H1 (cell line): ENCODE measurements at regions not wholly inside any gene's neighbourhood (a gene's known extent, or its start where the extent isn't known, plus 50 kb on each side); places are given as distances from the start of the nearest gene placed in this dataset.

ENCODE experiments used
- CTCF ChIA-PET: fragments of 300-600 bp; sonication (Branson Sonifier 250); formaldehyde crosslinking; loops from one replicate; lab custom pipeline; 2021; ENCODE audit not compliant: partially characterized antibody; lab: Charles Lee
- POLR2A ChIA-PET: fragments of 300-600 bp; sonication (Branson Sonifier 250); formaldehyde crosslinking; loops from one replicate; lab custom pipeline; 2021; ENCODE audit warnings: inconsistent platforms; ENCODE audit not compliant: partially characterized antibody; lab: Charles Lee
- DNase-seq, 2 experiments: peaks; one replicate each; pipeline versions ENCODE4 v3.0.0 to v3.0.0-alpha.2; 2010 to 2022; ENCODE audit warnings: low spot score in 2 of 2, low read depth in 1 of 2, mixed read lengths in 1 of 2
- FAIRE-seq: peaks from 2 replicates; lab custom pipeline; 2011; peaks lifted over from hg19 to GRCh38; lab: Jason Lieb, UNC
- H2AFZ ChIP-seq: 2 replicates; pipeline ENCODE4 v1.8.1; 2012; ENCODE audit warnings: low read length, inconsistent platforms
- H2AK5ac ChIP-seq: 2 replicates; pipeline ENCODE4 v1.6.1; 2013; ENCODE audit warnings: low read depth, low read length
- H2BK120ac ChIP-seq: replicated peaks from 2 replicates; pipeline ENCODE3; 2013; ENCODE audit warnings: low read depth, low read length, inconsistent platforms
- H2BK12ac ChIP-seq: 2 replicates; pipeline ENCODE4 v1.6.1; 2013; ENCODE audit warnings: low read depth, low read length
- H2BK15ac ChIP-seq: 2 replicates; pipeline ENCODE4 v1.6.1; 2013; ENCODE audit warnings: low read length
- H2BK20ac ChIP-seq: 2 replicates; pipeline ENCODE4 v1.6.1; 2013; ENCODE audit warnings: low read length
- H2BK5ac ChIP-seq: 2 replicates; pipeline ENCODE4 v1.6.1; 2013; ENCODE audit warnings: low read depth, low read length
- H3K14ac ChIP-seq: 2 replicates; pipeline ENCODE4 v1.6.1; 2013; ENCODE audit warnings: inconsistent platforms; ENCODE audit not compliant: insufficient read length
- H3K18ac ChIP-seq: 2 replicates; pipeline ENCODE4 v1.6.1; 2013; ENCODE audit warnings: low read length; ENCODE audit errors: extremely low read depth
- H3K23ac ChIP-seq: 2 replicates; pipeline ENCODE4 v1.6.1; 2013; ENCODE audit warnings: inconsistent platforms; ENCODE audit not compliant: insufficient read length
- H3K23me2 ChIP-seq: 2 replicates; pipeline ENCODE4 v1.6.1; 2013; ENCODE audit warnings: low read depth, low read length
- H3K27ac ChIP-seq: 2 replicates; pipeline ENCODE4 v1.6.1; 2011; ENCODE audit warnings: low read depth, low read length, inconsistent platforms
- H3K27me3 ChIP-seq, 4 experiments: replicated peaks in 1 of 4; 1 replicate in 1 of 4; 2 replicates in 3 of 4; pipeline versions ENCODE4 v1.6.1 to v1.8.1; 2011 to 2013; ENCODE audit warnings: low read length in 3 of 4, mild to moderate bottlenecking in 3 of 4, inconsistent platforms in 2 of 4, mixed read lengths in 2 of 4, moderate library complexity in 1 of 4; ENCODE audit not compliant: control insufficient read depth in 3 of 4, insufficient read depth in 3 of 4; ENCODE audit errors: extremely low read depth in 1 of 4
- H3K36me3 ChIP-seq, 4 experiments: 2 replicates each; pipeline versions ENCODE4 v1.6.1 to v1.8.1; 2011 to 2013; ENCODE audit warnings: mild to moderate bottlenecking in 4 of 4, low read length in 3 of 4, moderate library complexity in 2 of 4, control low read depth in 1 of 4, inconsistent platforms in 1 of 4; ENCODE audit not compliant: insufficient read depth in 4 of 4, control insufficient read depth in 2 of 4
- H3K4ac ChIP-seq: replicated peaks from 2 replicates; pipeline ENCODE3; 2013; ENCODE audit warnings: low read length, low read depth, mixed read lengths, inconsistent platforms; ENCODE audit not compliant: insufficient read length
- H3K4me1 ChIP-seq, 4 experiments: replicated peaks in 1 of 4; 1 replicate in 1 of 4; 2 replicates in 3 of 4; pipeline versions ENCODE4 v1.6.1 to v1.8.1; 2011 to 2013; ENCODE audit warnings: low read length in 3 of 4, inconsistent platforms in 2 of 4, mixed read lengths in 1 of 4; ENCODE audit not compliant: insufficient read depth in 4 of 4, control insufficient read depth in 3 of 4
- H3K4me2 ChIP-seq, 2 experiments: 2 replicates each; pipeline versions ENCODE4 v1.6.1 to v1.8.1; 2011 to 2013; ENCODE audit warnings: low read depth in 2 of 2, low read length in 2 of 2, control low read depth in 1 of 2, inconsistent platforms in 1 of 2, mild to moderate bottlenecking in 1 of 2; ENCODE audit not compliant: insufficient read depth in 1 of 2
- H3K4me3 ChIP-seq, 4 experiments: fragments of 200-600, 300-600 bp in 1 of 4; sonication (generic), shearing (Covaris generic), sonication (Bioruptor Twin) in 1 of 4; 2 replicates each; pipeline versions ENCODE4 v1.5.1 to v1.8.1; 2011 to 2016; ENCODE audit warnings: low read length in 4 of 4, low read depth in 3 of 4, control low read depth in 2 of 4, inconsistent platforms in 2 of 4, mild to moderate bottlenecking in 2 of 4, mixed read lengths in 1 of 4, moderate library complexity in 1 of 4; ENCODE audit not compliant: insufficient read depth in 2 of 4; ENCODE audit errors: extremely low read depth in 1 of 4
- H3K56ac ChIP-seq: replicated peaks from 2 replicates; pipeline ENCODE3; 2013; ENCODE audit warnings: low read depth, mild to moderate bottlenecking, mixed read lengths, low read length, inconsistent platforms; ENCODE audit not compliant: insufficient read length
- H3K79me1 ChIP-seq: 2 replicates; pipeline ENCODE4 v1.6.1; 2013; ENCODE audit warnings: low read depth, low read length, control low read depth
- H3K79me2 ChIP-seq, 2 experiments: 2 replicates each; pipeline versions ENCODE4 v1.6.1 to v1.8.1; 2012 to 2013; ENCODE audit warnings: low read length in 2 of 2, mild to moderate bottlenecking in 2 of 2, inconsistent platforms in 1 of 2; ENCODE audit not compliant: insufficient read depth in 2 of 2, control insufficient read depth in 1 of 2
- H3K9ac ChIP-seq, 4 experiments: replicated peaks in 1 of 4; 1 replicate in 1 of 4; 2 replicates in 3 of 4; pipeline versions ENCODE4 v1.6.1 to v1.8.1; 2011 to 2013; ENCODE audit warnings: low read depth in 3 of 4, low read length in 3 of 4, control low read depth in 2 of 4, mild to moderate bottlenecking in 2 of 4, moderate library complexity in 2 of 4, inconsistent platforms in 1 of 4; ENCODE audit errors: extremely low read depth in 1 of 4
- H3K9me3 ChIP-seq, 2 experiments: 2 replicates each; pipeline versions ENCODE4 v1.6.1 to v1.8.1; 2012 to 2013; ENCODE audit warnings: mild to moderate bottlenecking in 2 of 2, moderate library complexity in 2 of 2, control low read depth in 1 of 2, inconsistent platforms in 1 of 2, low read depth in 1 of 2, low read length in 1 of 2, mixed read lengths in 1 of 2; ENCODE audit not compliant: insufficient read depth in 2 of 2
- H4K20me1 ChIP-seq, 2 experiments: replicated peaks in 1 of 2; 2 replicates each; pipeline versions ENCODE3 to v1.8.1; 2011 to 2013; ENCODE audit warnings: inconsistent platforms in 2 of 2, low read length in 2 of 2, mild to moderate bottlenecking in 1 of 2; ENCODE audit not compliant: insufficient read depth in 2 of 2, control insufficient read depth in 1 of 2
- H4K5ac ChIP-seq: 2 replicates; pipeline ENCODE4 v1.6.1; 2013; ENCODE audit warnings: low read length, low read depth, mixed read lengths, inconsistent platforms; ENCODE audit not compliant: insufficient read length
- H4K8ac ChIP-seq: 2 replicates; pipeline ENCODE4 v1.8.0; 2013; ENCODE audit warnings: mild to moderate bottlenecking, moderate library complexity, low read length, inconsistent platforms; ENCODE audit not compliant: insufficient read depth; ENCODE audit errors: extremely low read depth
- H4K91ac ChIP-seq: replicated peaks from 2 replicates; pipeline ENCODE3; 2013; ENCODE audit warnings: low read length, mixed read lengths, inconsistent platforms; ENCODE audit not compliant: insufficient read length
- BACH1 ChIP-seq: IDR thresholded peaks from 2 replicates; pipeline ENCODE4 v1.6.1; 2012; ENCODE audit warnings: low read length, improper control_type of control experiment
- EP300 ChIP-seq, 2 experiments: IDR thresholded peaks; 1 replicate in 1 of 2; 2 replicates in 1 of 2; pipeline ENCODE4 v1.6.1; 2011 to 2012; ENCODE audit warnings: low read depth in 2 of 2, low read length in 2 of 2, mild to moderate bottlenecking in 2 of 2, borderline replicate concordance in 1 of 2, inconsistent platforms in 1 of 2, moderate library complexity in 1 of 2
- EZH2 ChIP-seq: fragments of 200-600 bp; sonication (generic); IDR thresholded peaks from 2 replicates; pipeline ENCODE4 v1.7.1; 2012; ENCODE audit warnings: low read depth, mild to moderate bottlenecking, moderate library complexity, low read length, inconsistent platforms; ENCODE audit not compliant: severe bottlenecking
- POU5F1 ChIP-seq: IDR thresholded peaks from 2 replicates; pipeline ENCODE4 v1.6.1; 2011; ENCODE audit warnings: low read depth, mild to moderate bottlenecking, low read length, moderate library complexity
- TAF7 ChIP-seq: optimal IDR thresholded peaks from 2 replicates; pipeline ENCODE3; 2011; ENCODE audit warnings: low read depth, mild to moderate bottlenecking, inconsistent platforms, low read length, moderate library complexity, borderline replicate concordance
- TBP ChIP-seq: IDR thresholded peaks from 2 replicates; pipeline ENCODE4 v1.6.1; 2011; ENCODE audit warnings: low read depth, low read length, improper control_type of control experiment
- USF2 ChIP-seq: IDR thresholded peaks from 2 replicates; pipeline ENCODE4 v1.6.1; 2011; ENCODE audit warnings: low read length, improper control_type of control experiment
- WGBS, 2 experiments: shearing (Covaris generic) in 1 of 2; methylation state at CpG; one replicate each; pipeline versions ENCODE4 v1.1.6 to v1.1.7; 2013 to 2015; ENCODE audit warnings: low lambda C conversion rate in 2 of 2, mixed read lengths in 2 of 2, inconsistent platforms in 1 of 2, low coverage in 1 of 2, missing lambda C conversion rate in 1 of 2; ENCODE audit not compliant: insufficient replicate concordance in 2 of 2, insufficient coverage in 1 of 2, insufficient read length in 1 of 2; ENCODE audit errors: extremely low coverage in 1 of 2, missing lambda C conversion rate in 1 of 2; 5-methylcytosine and 5-hydroxymethylcytosine counted together

- no peak overlapping the region for H2AFZ ChIP-seq
- no peak overlapping the region for H3K56ac ChIP-seq
- H3K23ac ChIP-seq, result no peak overlapping the region
- no peak overlapping the region for H3K4ac ChIP-seq
- H3K27me3 ChIP-seq, result no peaks in the 10 kb centered on the region
- peaks cover 4 to 5% (median 4%) of the 10 kb centered on the region in 4 experiments; a peak in 6 of 7 replicates for H3K4me1 ChIP-seq
- no peak overlapping the region for H3K14ac ChIP-seq
- CTCF ChIA-PET, result interaction anchor here (0.6 kb wide), 1 partner anchor 27 kb away, joined by 3 read pairs; no protein-coding TSS in a partner anchor
- no peak overlapping the region for H4K5ac ChIP-seq
- H3K79me2 ChIP-seq, result no peaks in the 10 kb centered on the region
- no peak overlapping the region for H4K91ac ChIP-seq
- H2BK20ac ChIP-seq, result no peak overlapping the region
- H2BK120ac ChIP-seq, result no peak overlapping the region
- no peaks in the 10 kb centered on the region for H4K20me1 ChIP-seq
- peaks cover 2% of the 10 kb centered on the region for H3K23me2 ChIP-seq
- H3K27ac ChIP-seq, result no peak overlapping the region
- TF ChIP-seq POU5F1 (no peak), TAF7 (no peak), TBP (no peak), USF2 (no peak), BACH1 (no peak), EP300 (IDR thresholded peaks at IDR 0.05; ENCODE audit: borderline replicate concordance in 1 of 2, low read depth in 2 of 2, low read length in 2 of 2) (no peak), EZH2 (no peak)
- TF ChIP-seq, all 59 proteins: peak for 0
- H2BK15ac ChIP-seq, result no peak overlapping the region
- FAIRE-seq (no peak), DNase-seq (no peak)
- no peak overlapping the region for H3K9ac ChIP-seq
- 86% methylated on average over 3 of the region's 3 CpGs; no CpG with 5 or more reads in 1 of the 2 experiments for WGBS, 2 experiments
- no peaks in the 10 kb centered on the region for H3K79me1 ChIP-seq
- no peak overlapping the region for H2BK12ac ChIP-seq
- no peak overlapping the region for H3K4me3 ChIP-seq
- H3K36me3 ChIP-seq, result no peaks in the 10 kb centered on the region
- H4K8ac ChIP-seq, result no peak overlapping the region
- H3K9me3 ChIP-seq, result no peaks in the 10 kb centered on the region
- POLR2A ChIA-PET, result no interaction called here
- H2AK5ac ChIP-seq, result no peak overlapping the region
- H3K4me2 ChIP-seq, result no peak overlapping the region
- no peak overlapping the region for H3K18ac ChIP-seq
- no peak overlapping the region for H2BK5ac ChIP-seq
Measured at GRCh38 chr6:27065183-27065582, 182.3 kb upstream of the PRSS16 start.
